Liver (tissue), 3 donors: ENCODE measurements at regions not wholly inside any gene's neighbourhood (a gene's known extent, or its start where the extent isn't known, plus 50 kb on each side); places are given as distances from the start of the nearest gene placed in this dataset.

ENCODE experiments used
- FOXA1 ChIP-seq: IDR thresholded peaks from 2 replicates; pipeline ENCODE4 v1.6.1; 2016; ENCODE audit warnings: antibody characterized with exemption
- HNF4A ChIP-seq, 2 donors: conservative IDR thresholded peaks; 2 replicates each; pipeline ENCODE4 v1.6.1; 2016; ENCODE audit warnings: antibody characterized with exemption in 2 of 2, mild to moderate bottlenecking in 2 of 2
- JUND ChIP-seq, 2 donors: IDR thresholded peaks; 2 replicates each; pipeline ENCODE4 v1.6.1; 2016; ENCODE audit warnings: antibody characterized with exemption in 2 of 2
- NR2F2 ChIP-seq: IDR thresholded peaks from 2 replicates; pipeline ENCODE4 v1.6.1; 2016; ENCODE audit warnings: antibody characterized with exemption
- RAD21 ChIP-seq, 2 donors: IDR thresholded peaks; 2 replicates each; pipeline ENCODE4 v1.6.1; 2016; ENCODE audit warnings: antibody characterized with exemption in 2 of 2, mild to moderate bottlenecking in 2 of 2
- SP1 ChIP-seq: IDR thresholded peaks from 2 replicates; pipeline ENCODE4 v1.6.1; 2018; ENCODE audit warnings: antibody characterized with exemption, mild to moderate bottlenecking
- YY1 ChIP-seq: IDR thresholded peaks from 2 replicates; pipeline ENCODE4 v1.6.1; 2016; ENCODE audit warnings: antibody characterized with exemption, mild to moderate bottlenecking
- TF ChIP-seq, protein P1 (sequence below): fragments of 150-350 bp; IDR thresholded peaks from 2 replicates; pipeline ENCODE4 v1.5.1; 2017; ENCODE audit warnings: improper control_type of control experiment, low read depth, low read length; ENCODE audit not compliant: missing input control
- TF ChIP-seq, protein P2 (sequence below): IDR thresholded peaks from 2 replicates; pipeline ENCODE4 v1.6.1; 2016; ENCODE audit warnings: antibody characterized with exemption
- TF ChIP-seq, protein P3 (sequence below): IDR thresholded peaks from 2 replicates; pipeline ENCODE4 v1.6.1; 2016; ENCODE audit warnings: antibody characterized with exemption, mild to moderate bottlenecking
- donor health status: healthy.
- donor health status: healthy.

DNA sequence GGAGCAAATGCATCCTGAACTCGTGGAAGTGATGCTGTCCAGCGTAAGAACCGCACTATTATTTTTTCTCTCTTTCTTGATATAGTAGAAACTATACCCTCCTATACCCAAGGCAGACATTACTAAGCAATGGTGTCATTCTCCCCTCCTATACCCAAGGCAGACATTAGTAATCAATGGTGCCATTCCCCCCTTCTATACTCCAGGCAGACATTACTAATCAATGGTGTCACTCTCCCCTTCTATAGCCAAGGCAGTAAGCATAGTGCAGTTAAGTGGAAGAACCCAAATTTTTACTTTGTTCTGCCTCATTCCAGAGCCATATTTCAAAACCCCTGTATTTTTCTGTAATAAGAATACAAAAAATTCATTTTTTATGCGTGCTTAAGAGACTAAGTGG lies 506.2 kb upstream of the EEF2KMT start:
- TF ChIP-seq FOXA1 (no peak), JUND (IDR thresholded peaks at IDR 0.05) (no peak), HNF4A (conservative IDR thresholded peaks at IDR 0.05) (no peak), RAD21 (IDR thresholded peaks at IDR 0.05) (no peak), SP1 (no peak), NR2F2 (no peak), YY1 (no peak)
- TF ChIP-seq, protein P1, sequence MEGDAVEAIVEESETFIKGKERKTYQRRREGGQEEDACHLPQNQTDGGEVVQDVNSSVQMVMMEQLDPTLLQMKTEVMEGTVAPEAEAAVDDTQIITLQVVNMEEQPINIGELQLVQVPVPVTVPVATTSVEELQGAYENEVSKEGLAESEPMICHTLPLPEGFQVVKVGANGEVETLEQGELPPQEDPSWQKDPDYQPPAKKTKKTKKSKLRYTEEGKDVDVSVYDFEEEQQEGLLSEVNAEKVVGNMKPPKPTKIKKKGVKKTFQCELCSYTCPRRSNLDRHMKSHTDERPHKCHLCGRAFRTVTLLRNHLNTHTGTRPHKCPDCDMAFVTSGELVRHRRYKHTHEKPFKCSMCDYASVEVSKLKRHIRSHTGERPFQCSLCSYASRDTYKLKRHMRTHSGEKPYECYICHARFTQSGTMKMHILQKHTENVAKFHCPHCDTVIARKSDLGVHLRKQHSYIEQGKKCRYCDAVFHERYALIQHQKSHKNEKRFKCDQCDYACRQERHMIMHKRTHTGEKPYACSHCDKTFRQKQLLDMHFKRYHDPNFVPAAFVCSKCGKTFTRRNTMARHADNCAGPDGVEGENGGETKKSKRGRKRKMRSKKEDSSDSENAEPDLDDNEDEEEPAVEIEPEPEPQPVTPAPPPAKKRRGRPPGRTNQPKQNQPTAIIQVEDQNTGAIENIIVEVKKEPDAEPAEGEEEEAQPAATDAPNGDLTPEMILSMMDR: no peak
- TF ChIP-seq, protein P2, sequence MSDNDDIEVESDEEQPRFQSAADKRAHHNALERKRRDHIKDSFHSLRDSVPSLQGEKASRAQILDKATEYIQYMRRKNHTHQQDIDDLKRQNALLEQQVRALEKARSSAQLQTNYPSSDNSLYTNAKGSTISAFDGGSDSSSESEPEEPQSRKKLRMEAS: no peak
- TF ChIP-seq, protein P3, sequence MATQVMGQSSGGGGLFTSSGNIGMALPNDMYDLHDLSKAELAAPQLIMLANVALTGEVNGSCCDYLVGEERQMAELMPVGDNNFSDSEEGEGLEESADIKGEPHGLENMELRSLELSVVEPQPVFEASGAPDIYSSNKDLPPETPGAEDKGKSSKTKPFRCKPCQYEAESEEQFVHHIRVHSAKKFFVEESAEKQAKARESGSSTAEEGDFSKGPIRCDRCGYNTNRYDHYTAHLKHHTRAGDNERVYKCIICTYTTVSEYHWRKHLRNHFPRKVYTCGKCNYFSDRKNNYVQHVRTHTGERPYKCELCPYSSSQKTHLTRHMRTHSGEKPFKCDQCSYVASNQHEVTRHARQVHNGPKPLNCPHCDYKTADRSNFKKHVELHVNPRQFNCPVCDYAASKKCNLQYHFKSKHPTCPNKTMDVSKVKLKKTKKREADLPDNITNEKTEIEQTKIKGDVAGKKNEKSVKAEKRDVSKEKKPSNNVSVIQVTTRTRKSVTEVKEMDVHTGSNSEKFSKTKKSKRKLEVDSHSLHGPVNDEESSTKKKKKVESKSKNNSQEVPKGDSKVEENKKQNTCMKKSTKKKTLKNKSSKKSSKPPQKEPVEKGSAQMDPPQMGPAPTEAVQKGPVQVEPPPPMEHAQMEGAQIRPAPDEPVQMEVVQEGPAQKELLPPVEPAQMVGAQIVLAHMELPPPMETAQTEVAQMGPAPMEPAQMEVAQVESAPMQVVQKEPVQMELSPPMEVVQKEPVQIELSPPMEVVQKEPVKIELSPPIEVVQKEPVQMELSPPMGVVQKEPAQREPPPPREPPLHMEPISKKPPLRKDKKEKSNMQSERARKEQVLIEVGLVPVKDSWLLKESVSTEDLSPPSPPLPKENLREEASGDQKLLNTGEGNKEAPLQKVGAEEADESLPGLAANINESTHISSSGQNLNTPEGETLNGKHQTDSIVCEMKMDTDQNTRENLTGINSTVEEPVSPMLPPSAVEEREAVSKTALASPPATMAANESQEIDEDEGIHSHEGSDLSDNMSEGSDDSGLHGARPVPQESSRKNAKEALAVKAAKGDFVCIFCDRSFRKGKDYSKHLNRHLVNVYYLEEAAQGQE: no peak
